ENCODE measurements at regions not wholly inside any gene's neighbourhood (a gene's known extent, or its start where the extent isn't known, plus 50 kb on each side); places are given as distances from the start of the nearest gene placed in this dataset.
"Not testable (repeated sequence)": the region's sequence is repeated elsewhere in the genome, so short reads cannot be mapped to it uniquely, and the experiment has no call there.

DNA sequence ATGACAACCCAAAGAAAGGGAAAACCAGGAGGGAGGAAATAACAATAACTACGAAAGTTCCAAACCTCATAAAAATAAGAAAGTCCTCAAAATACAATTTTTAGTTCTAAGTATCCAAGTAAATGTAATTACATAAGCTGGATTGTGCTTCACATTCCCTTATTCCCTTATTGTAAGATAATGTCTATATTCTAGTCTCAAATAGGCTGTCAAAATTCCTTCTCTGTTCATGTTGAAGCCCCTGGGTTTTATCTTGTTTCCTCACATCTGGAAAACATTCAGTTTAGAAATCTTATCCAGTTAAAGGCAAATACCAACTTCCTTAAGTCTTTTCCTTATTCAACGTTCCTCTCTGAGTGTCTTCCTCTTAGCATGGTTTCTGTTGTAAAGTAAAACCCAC lies 282.3 kb downstream of the CD109 start:
- no peaks in the 10 kb centered on the region for H3K9me3 ChIP-seq (replicated peaks in 1 of 3)
- H3K36me3 ChIP-seq (replicated peaks in 1 of 2): no peaks in the 10 kb centered on the region
- no peaks in the 10 kb centered on the region for H3K4me1 ChIP-seq (replicated peaks in 1 of 2)
- H3K27ac ChIP-seq: no peak overlapping the region
- intact Hi-C loops (cut with DNase I): loop anchor here in 1 of 2 donors (10.0 kb wide), 1 partner anchor 1236 kb away; no protein-coding TSS in a partner anchor
- WGBS, 4 donors: 36 to 53% (median 46%) methylated on average over 2 of the region's 2 CpGs
- TF ChIP-seq, protein P1, sequence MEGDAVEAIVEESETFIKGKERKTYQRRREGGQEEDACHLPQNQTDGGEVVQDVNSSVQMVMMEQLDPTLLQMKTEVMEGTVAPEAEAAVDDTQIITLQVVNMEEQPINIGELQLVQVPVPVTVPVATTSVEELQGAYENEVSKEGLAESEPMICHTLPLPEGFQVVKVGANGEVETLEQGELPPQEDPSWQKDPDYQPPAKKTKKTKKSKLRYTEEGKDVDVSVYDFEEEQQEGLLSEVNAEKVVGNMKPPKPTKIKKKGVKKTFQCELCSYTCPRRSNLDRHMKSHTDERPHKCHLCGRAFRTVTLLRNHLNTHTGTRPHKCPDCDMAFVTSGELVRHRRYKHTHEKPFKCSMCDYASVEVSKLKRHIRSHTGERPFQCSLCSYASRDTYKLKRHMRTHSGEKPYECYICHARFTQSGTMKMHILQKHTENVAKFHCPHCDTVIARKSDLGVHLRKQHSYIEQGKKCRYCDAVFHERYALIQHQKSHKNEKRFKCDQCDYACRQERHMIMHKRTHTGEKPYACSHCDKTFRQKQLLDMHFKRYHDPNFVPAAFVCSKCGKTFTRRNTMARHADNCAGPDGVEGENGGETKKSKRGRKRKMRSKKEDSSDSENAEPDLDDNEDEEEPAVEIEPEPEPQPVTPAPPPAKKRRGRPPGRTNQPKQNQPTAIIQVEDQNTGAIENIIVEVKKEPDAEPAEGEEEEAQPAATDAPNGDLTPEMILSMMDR (IDR thresholded peaks at IDR 0.05): no peak
- TF ChIP-seq POLR2A (IDR thresholded peaks at IDR 0.05): no peak
- H3K27me3 ChIP-seq: no peaks in the 10 kb centered on the region
- DNase-seq: no peak
- H3K4me3 ChIP-seq: no peak overlapping the region

DNA sequence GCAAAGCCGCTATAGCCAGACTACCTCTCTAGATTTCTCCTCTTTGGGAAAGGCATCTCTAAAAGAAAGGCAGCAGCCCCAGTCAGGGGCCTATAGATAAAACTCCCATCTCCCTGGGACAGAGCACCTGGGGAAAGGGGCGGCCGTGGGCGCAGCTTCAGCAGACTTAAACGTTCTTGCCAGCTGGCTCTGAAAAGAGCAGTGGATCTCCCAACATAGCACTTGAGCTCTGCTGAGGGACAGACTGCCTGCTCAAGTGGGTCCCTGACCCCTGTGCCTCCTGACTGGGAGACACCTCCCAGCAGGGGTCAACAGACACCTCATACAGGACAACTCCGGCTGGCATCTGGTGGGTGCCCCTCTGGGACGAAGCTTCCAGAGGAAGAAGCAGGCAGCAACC lies 276.5 kb downstream of the CD109 start:
- H3K4me3 ChIP-seq; DNase-seq; H3K36me3 ChIP-seq (replicated peaks in 1 of 2); H3K27ac ChIP-seq; H3K4me1 ChIP-seq (replicated peaks in 1 of 2); H3K27me3 ChIP-seq; H3K9me3 ChIP-seq (replicated peaks in 1 of 3): not testable (repeated sequence)
- intact Hi-C loops (cut with DNase I): loop anchor here in 1 of 2 donors (5.0 to 10.0 kb wide), 2 partner anchors 930 to 1242 kb away; no protein-coding TSS in a partner anchor
- WGBS, 4 donors: 65 to 92% (median 85%) methylated on average over 2 to 7 of the region's 7 CpGs

DNA sequence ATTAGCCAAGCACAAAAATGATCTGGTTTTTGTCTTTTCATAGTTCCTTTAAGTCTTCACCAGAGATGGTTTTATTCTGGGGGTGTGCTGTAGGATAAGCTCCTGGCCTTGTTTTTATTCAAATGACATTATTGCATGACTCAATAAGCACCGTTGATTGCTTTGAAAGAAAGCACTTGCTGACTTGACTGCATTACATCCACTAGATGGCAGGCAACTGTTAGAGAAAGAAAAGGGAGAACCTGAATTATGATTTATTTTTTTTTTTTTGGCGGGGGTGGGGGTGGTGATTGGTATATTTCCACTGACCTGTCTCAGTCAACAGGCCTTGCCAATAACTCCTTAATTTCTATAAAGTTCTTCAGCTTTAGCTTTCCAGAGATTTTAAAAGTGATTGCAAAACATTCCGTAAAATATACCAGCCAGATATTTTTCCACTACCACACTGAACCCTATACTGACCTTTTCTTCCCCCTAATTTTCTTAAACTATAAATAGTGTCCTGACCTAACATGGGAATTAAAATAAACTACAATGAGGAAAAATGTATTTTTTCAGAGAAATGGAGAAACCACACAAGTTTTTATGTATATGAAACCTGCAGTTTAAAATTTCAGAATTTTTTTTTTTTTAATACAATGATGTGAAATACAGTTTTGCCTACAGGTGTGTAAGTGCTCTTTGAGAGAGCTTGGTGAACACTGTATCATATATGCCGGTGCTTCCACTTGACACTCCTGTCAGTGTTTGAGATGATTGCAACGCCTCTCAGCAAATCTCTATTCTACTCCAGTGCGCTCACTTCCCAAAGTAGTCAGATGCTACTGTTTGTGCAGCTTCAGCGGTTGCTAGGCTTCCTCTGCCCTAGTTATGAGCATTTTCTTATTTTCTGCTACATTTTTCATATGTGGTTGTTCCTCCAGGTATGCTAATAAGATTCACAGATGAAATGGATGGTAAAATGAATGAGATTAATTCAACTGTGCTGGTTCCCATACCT lies 274.3 kb downstream of the CD109 start:
- 50 to 51% (median 51%) methylated on average over 7 of the region's 7 CpGs for WGBS, 4 donors

DNA sequence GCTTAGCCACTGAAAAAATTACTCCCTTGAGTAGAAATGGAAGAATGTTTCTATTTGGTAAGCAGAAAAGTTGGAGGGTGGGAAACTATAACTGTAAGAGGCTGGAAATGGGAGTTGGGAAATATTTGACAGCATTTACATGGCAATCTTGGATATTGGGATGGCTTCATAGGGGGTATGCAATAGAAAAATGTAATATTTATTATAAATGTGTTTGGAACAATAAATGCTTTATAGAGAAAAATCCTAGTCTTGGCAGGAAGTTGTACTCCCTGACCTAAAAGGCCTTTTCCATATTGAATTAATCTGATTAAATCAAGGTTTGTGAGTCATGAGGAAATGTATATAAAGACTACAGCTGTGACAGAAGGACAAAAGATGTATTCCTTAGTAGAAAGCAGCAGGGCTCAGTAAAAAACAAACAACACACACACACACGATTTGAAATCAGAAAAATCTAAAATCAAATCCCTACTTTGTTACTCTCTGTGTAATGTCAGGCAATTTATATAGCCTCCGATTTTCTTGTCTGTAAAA lies 272.3 kb downstream of the CD109 start:
- no peak for DNase-seq
- intact Hi-C loops (cut with DNase I): no loop called here
- no peaks in the 10 kb centered on the region for H3K27me3 ChIP-seq
- H3K4me1 ChIP-seq (replicated peaks in 1 of 2): no peaks in the 10 kb centered on the region
- TF ChIP-seq, protein P1 (IDR thresholded peaks at IDR 0.05): no peak
- TF ChIP-seq POLR2A (IDR thresholded peaks at IDR 0.05): no peak
- no peaks in the 10 kb centered on the region for H3K36me3 ChIP-seq (replicated peaks in 1 of 2)
- no peak overlapping the region for H3K27ac ChIP-seq
- 44 to 70% (median 57%) methylated on average over 2 of the region's 2 CpGs for WGBS, 4 donors
- H3K9me3 ChIP-seq (replicated peaks in 1 of 3): no peaks in the 10 kb centered on the region
- no peak overlapping the region for H3K4me3 ChIP-seq

More for the DNA sequence above, 274.3 kb downstream of the CD109 start:
- Histone ChIP-seq H3K4me3 (no peak overlapping the region), H3K9me3 (replicated peaks in 1 of 3) (no peaks in the 10 kb centered on the region), H3K27ac (no peak overlapping the region), H3K4me1 (replicated peaks in 1 of 2) (no peaks in the 10 kb centered on the region), H3K27me3 (no peaks in the 10 kb centered on the region), H3K36me3 (replicated peaks in 1 of 2) (no peaks in the 10 kb centered on the region)
- no peak for TF ChIP-seq POLR2A (IDR thresholded peaks at IDR 0.05)
- TF ChIP-seq, protein P1 (IDR thresholded peaks at IDR 0.05): peak; percentile 19 to 68 (median 48)
- peak in 1 of 7 donors; percentile 12 for DNase-seq
- intact Hi-C loops (cut with DNase I): loop anchor here in 1 of 2 donors (5.0 to 10.0 kb wide), 2 partner anchors 932 to 1245 kb away; no protein-coding TSS in a partner anchor
